ENCODE measurements at regions not wholly inside any gene's neighbourhood (a gene's known extent, or its start where the extent isn't known, plus 50 kb on each side); places are given as distances from the start of the nearest gene placed in this dataset.

DNA sequence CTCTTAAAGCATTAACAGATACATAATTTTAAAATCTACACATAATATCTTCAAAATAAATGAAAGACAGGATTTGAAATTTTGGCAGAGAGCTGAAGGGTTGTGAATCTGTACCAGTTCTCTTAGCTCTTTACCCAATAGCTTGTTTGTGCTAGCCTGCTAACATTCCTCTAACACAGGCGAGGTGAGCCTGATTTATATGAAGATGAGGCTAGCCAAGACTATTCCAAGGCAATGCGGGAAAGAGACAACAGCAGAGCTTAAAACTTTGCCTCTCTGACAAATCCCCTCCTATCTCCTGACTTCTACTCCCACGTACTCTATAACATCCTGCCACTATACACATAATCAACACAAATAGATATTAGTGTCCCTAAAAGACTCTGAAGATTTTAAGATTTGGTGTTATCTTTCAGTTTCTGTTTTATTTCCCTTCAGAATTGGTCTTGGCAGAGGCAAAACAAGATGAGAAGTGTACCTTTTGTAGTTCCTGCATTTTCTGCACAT lies 745.6 kb upstream of the ZNF608 start:
- TF ChIP-seq, protein P1, sequence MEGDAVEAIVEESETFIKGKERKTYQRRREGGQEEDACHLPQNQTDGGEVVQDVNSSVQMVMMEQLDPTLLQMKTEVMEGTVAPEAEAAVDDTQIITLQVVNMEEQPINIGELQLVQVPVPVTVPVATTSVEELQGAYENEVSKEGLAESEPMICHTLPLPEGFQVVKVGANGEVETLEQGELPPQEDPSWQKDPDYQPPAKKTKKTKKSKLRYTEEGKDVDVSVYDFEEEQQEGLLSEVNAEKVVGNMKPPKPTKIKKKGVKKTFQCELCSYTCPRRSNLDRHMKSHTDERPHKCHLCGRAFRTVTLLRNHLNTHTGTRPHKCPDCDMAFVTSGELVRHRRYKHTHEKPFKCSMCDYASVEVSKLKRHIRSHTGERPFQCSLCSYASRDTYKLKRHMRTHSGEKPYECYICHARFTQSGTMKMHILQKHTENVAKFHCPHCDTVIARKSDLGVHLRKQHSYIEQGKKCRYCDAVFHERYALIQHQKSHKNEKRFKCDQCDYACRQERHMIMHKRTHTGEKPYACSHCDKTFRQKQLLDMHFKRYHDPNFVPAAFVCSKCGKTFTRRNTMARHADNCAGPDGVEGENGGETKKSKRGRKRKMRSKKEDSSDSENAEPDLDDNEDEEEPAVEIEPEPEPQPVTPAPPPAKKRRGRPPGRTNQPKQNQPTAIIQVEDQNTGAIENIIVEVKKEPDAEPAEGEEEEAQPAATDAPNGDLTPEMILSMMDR (IDR thresholded peaks at IDR 0.05): no peak
- TF ChIP-seq EP300 (IDR thresholded peaks at IDR 0.05) (no peak), POLR2A (IDR thresholded peaks at IDR 0.05) (no peak), POLR2AphosphoS5 (IDR thresholded peaks at IDR 0.05) (peak in 1 of 4 donors; percentile 29)

All from sigmoid colon (tissue), 4 donors.